PC-3 (cell line): ENCODE measurements at regions not wholly inside any gene's neighbourhood (a gene's known extent, or its start where the extent isn't known, plus 50 kb on each side); places are given as distances from the start of the nearest gene placed in this dataset.

Experiments used
- ATAC-seq: fragments of 200-7000 bp; cut with Tn5 transposase; 2 replicates; pipeline ENCODE4 v1.9.1; 2020; ENCODE audit warnings: mild to moderate bottlenecking, moderate library complexity
- BruUV-seq: library from RNA; stranded (reverse); fragments of 400-500 nt; replicated peaks from 2 replicates; lab custom pipeline; 2021; lab: Mats Ljungman, UMichigan
- CTCF ChIA-PET: fragments of 300-600 bp; sonication (Branson Sonifier 250); formaldehyde crosslinking; loops from one replicate; lab custom pipeline; 2022; ENCODE audit warnings: antibody characterized with exemption; lab: Charles Lee
- POLR2A ChIA-PET: fragments of 300-600 bp; sonication (Branson Sonifier 250); formaldehyde crosslinking; loops from one replicate; lab custom pipeline; 2022; ENCODE audit warnings: antibody characterized with exemption; ENCODE audit not compliant: unreplicated experiment; lab: Charles Lee
- DNase-seq: peaks from one replicate; pipeline ENCODE4 v3.0.0-alpha.2; 2015
- H2AFZ ChIP-seq: fragments of 300-600 bp; sonication (generic); 2 replicates; pipeline ENCODE4 v1.6.0; 2016; ENCODE audit warnings: antibody characterized with exemption, low read length
- H3F3A ChIP-seq: fragments of 300-600 bp; sonication (generic); one replicate; pipeline ENCODE4 v1.6.0; 2017; ENCODE audit warnings: antibody characterized with exemption, low read length, control low read depth, mild to moderate bottlenecking; ENCODE audit not compliant: unreplicated experiment
- H3K27ac ChIP-seq: fragments of 300-600 bp; sonication (generic); 2 replicates; pipeline ENCODE4 v1.5.1; 2016; ENCODE audit warnings: mild to moderate bottlenecking, low read length
- H3K27me3 ChIP-seq: fragments of 300-600 bp; sonication (generic); 2 replicates; pipeline ENCODE4 v1.6.1; 2016; ENCODE audit warnings: low read length, mixed read lengths
- H3K36me3 ChIP-seq: fragments of 300-600 bp; sonication (generic); 2 replicates; pipeline ENCODE4 v1.6.1; 2016; ENCODE audit warnings: low read depth, mixed run types, low read length, mixed read lengths
- H3K4me1 ChIP-seq: fragments of 300-600 bp; sonication (generic); 2 replicates; pipeline ENCODE4 v1.5.1; 2016; ENCODE audit warnings: low read length; ENCODE audit not compliant: insufficient read depth
- H3K4me2 ChIP-seq: fragments of 300-600 bp; sonication (generic); 2 replicates; pipeline ENCODE4 v1.6.0; 2016; ENCODE audit warnings: low read length
- H3K4me3 ChIP-seq: fragments of 300-600 bp; sonication (generic); 2 replicates; pipeline ENCODE4 v1.5.1; 2016; ENCODE audit warnings: mild to moderate bottlenecking, low read length, mixed read lengths
- H3K79me2 ChIP-seq: fragments of 300-600 bp; sonication (generic); 2 replicates; pipeline ENCODE4 v1.6.1; 2017; ENCODE audit warnings: low read length, mixed read lengths
- H3K9ac ChIP-seq: fragments of 300-600 bp; sonication (generic); 2 replicates; pipeline ENCODE4 v1.6.0; 2016; ENCODE audit warnings: mild to moderate bottlenecking, low read length
- H3K9me2 ChIP-seq: fragments of 300-600 bp; sonication (generic); replicated peaks from 2 replicates; pipeline ENCODE4 v1.6.1; 2016; ENCODE audit warnings: mixed run types, low read length, mixed read lengths
- H3K9me3 ChIP-seq: fragments of 300-600 bp; sonication (generic); 2 replicates; pipeline ENCODE4 v1.6.1; 2016; ENCODE audit warnings: low read length, mixed read lengths
- H4K20me1 ChIP-seq: fragments of 300-600 bp; sonication (generic); 2 replicates; pipeline ENCODE4 v1.6.1; 2016; ENCODE audit warnings: low read length, mixed read lengths
- CTCF ChIP-seq: fragments of 300-600 bp; sonication (generic); conservative IDR thresholded peaks from 2 replicates; pipeline ENCODE4 v1.5.1; 2017; ENCODE audit warnings: antibody characterized with exemption, low read depth, mild to moderate bottlenecking, low read length
- EZH2 ChIP-seq: fragments of 300-600 bp; sonication (generic); IDR thresholded peaks from one replicate; pipeline ENCODE4 v1.6.1; 2017; ENCODE audit warnings: antibody characterized with exemption, mild to moderate bottlenecking, low read length; ENCODE audit not compliant: unreplicated experiment
- EZH2phosphoT487 ChIP-seq: fragments of 300-600 bp; sonication (generic); IDR thresholded peaks from 2 replicates; pipeline ENCODE4 v1.6.1; 2018; ENCODE audit warnings: mild to moderate bottlenecking, antibody characterized with exemption, low read length, borderline replicate concordance
- intact Hi-C: fragments of 100-400 bp; cut with micrococcal nuclease; formaldehyde crosslinking; loops from 2 replicates; pipeline ENCODE4 v1.9.0; 2023

GRCh38 chr3:41144631-41145030 lies 54.7 kb upstream of the CTNNB1 start:
- BruUV-seq: no TSS peak
- TF ChIP-seq CTCF (no peak), EZH2 (no peak), EZH2phosphoT487 (no peak)
- Histone ChIP-seq H3K9me2 (no peaks in the 10 kb centered on the region), H3K4me1 (no peaks in the 10 kb centered on the region), H3K4me2 (no peak overlapping the region), H2AFZ (no peak overlapping the region), H3F3A (no peaks in the 10 kb centered on the region), H3K9me3 (0 out of 2 replicates have a peak, but pooled peaks cover 3% of the 10 kb centered on the region), H3K9ac (no peak overlapping the region), H3K27ac (no peak overlapping the region), H3K79me2 (no peaks in the 10 kb centered on the region), H3K36me3 (no peaks in the 10 kb centered on the region), H3K27me3 (no peaks in the 10 kb centered on the region), H4K20me1 (no peaks in the 10 kb centered on the region), H3K4me3 (no peak overlapping the region)
- ATAC-seq (no peak), DNase-seq (no peak)
- ChIA-PET POLR2A (no interaction called here), CTCF (no interaction called here)
- intact Hi-C loops: no loop called here

GRCh38 chr3:41148478-41148877 lies 50.8 kb upstream of the CTNNB1 start:
- DNase-seq: no peak
- Histone ChIP-seq H3K9me3 (0 out of 2 replicates have a peak, but pooled peaks cover 3% of the 10 kb centered on the region), H4K20me1 (no peaks in the 10 kb centered on the region), H3K9ac (no peak overlapping the region), H3K9me2 (no peaks in the 10 kb centered on the region), H3K27me3 (no peaks in the 10 kb centered on the region), H3K4me3 (no peak overlapping the region), H3K4me1 (no peaks in the 10 kb centered on the region), H3K79me2 (no peaks in the 10 kb centered on the region), H3K27ac (no peak overlapping the region), H3K36me3 (no peaks in the 10 kb centered on the region), H3F3A (no peaks in the 10 kb centered on the region), H2AFZ (no peak overlapping the region), H3K4me2 (no peak overlapping the region)
- BruUV-seq: no TSS peak
- no peak for TF ChIP-seq EZH2
- TF ChIP-seq CTCF: no peak
- TF ChIP-seq EZH2phosphoT487: no peak
- intact Hi-C loops: no loop called here
- ChIA-PET CTCF (no interaction called here), POLR2A (no interaction called here)
- no peak for ATAC-seq

GRCh38 chr3:41148901-41149300 lies 50.4 kb upstream of the CTNNB1 start:
- ChIA-PET POLR2A (no interaction called here), CTCF (no interaction called here)
- H3K27me3 ChIP-seq: no peaks in the 10 kb centered on the region
- no peak overlapping the region for H3K4me3 ChIP-seq
- H2AFZ ChIP-seq: no peak overlapping the region
- DNase-seq (no peak), ATAC-seq (no peak)
- no peaks in the 10 kb centered on the region for H3F3A ChIP-seq
- H3K9ac ChIP-seq: no peak overlapping the region
- H3K9me2 ChIP-seq: no peaks in the 10 kb centered on the region
- intact Hi-C loops: no loop called here
- BruUV-seq: no TSS peak
- no peaks in the 10 kb centered on the region for H3K4me1 ChIP-seq
- TF ChIP-seq EZH2phosphoT487: no peak
- TF ChIP-seq EZH2: no peak
- no peak for TF ChIP-seq CTCF
- no peak overlapping the region for H3K27ac ChIP-seq
- 0 out of 2 replicates have a peak, but pooled peaks cover 3% of the 10 kb centered on the region for H3K9me3 ChIP-seq
- no peaks in the 10 kb centered on the region for H3K79me2 ChIP-seq
- no peaks in the 10 kb centered on the region for H3K36me3 ChIP-seq
- H4K20me1 ChIP-seq: no peaks in the 10 kb centered on the region
- no peak overlapping the region for H3K4me2 ChIP-seq
